HUDEP-2 (cell line): ENCODE measurements at regions not wholly inside any gene's neighbourhood (a gene's known extent, or its start where the extent isn't known, plus 50 kb on each side); places are given as distances from the start of the nearest gene placed in this dataset.
"Not testable (repeated sequence)": the region's sequence is repeated elsewhere in the genome, so short reads cannot be mapped to it uniquely, and the experiment has no call there.

Source experiments
- DNase-seq, 76 experiments: peaks; one replicate each; lab custom pipeline; 2025; ENCODE audit not compliant: unreplicated experiment in 76 of 76; lab: John Stamatoyannopoulos, UW

GRCh38 chr13:54660277-54660676 is 1631.7 kb downstream of the OLFM4 start:
- DNase-seq: no peak

- DNase-seq: no peak
These were observed 1648.0 kb downstream of the OLFM4 start for GRCh38 chr13:54676526-54677113.

- no peak for DNase-seq
These were observed 1653.6 kb downstream of the OLFM4 start for GRCh38 chr13:54682184-54682583.

- DNase-seq: no peak
These were observed 1658.6 kb downstream of the OLFM4 start for GRCh38 chr13:54687173-54687572.

- no peak for DNase-seq
These were observed 1671.2 kb downstream of the OLFM4 start for GRCh38 chr13:54699831-54700230.

- no peak for DNase-seq
These were observed 1677.1 kb downstream of the OLFM4 start for GRCh38 chr13:54705738-54706137.

GRCh38 chr13:54706336-54706735 is 1677.7 kb downstream of the OLFM4 start:
- no peak for DNase-seq

- DNase-seq: no peak
These were observed 1680.9 kb downstream of the OLFM4 start for GRCh38 chr13:54709546-54709945.

- DNase-seq: no peak
These were observed 1705.0 kb downstream of the OLFM4 start for GRCh38 chr13:54733639-54734038.

GRCh38 chr13:54737211-54737610 is 1708.6 kb downstream of the OLFM4 start:
- not testable (repeated sequence) for DNase-seq

- DNase-seq: no peak
These were observed 1714.4 kb downstream of the OLFM4 start for GRCh38 chr13:54742984-54743383.

- DNase-seq: no peak
These were observed 1716.1 kb downstream of the OLFM4 start for GRCh38 chr13:54744747-54745146.

- no peak for DNase-seq
These were observed 1721.9 kb downstream of the OLFM4 start for GRCh38 chr13:54750521-54750920.

GRCh38 chr13:54758795-54759194 is 1730.2 kb downstream of the OLFM4 start:
- no peak for DNase-seq

GRCh38 chr13:54768214-54768613 is 1739.6 kb downstream of the OLFM4 start:
- no peak for DNase-seq

- DNase-seq: no peak
These were observed 1747.0 kb downstream of the OLFM4 start for GRCh38 chr13:54775501-54776191.

GRCh38 chr13:54787754-54788153 is 1759.1 kb downstream of the OLFM4 start:
- no peak for DNase-seq

GRCh38 chr13:54799621-54800226 is 1771.1 kb downstream of the OLFM4 start:
- DNase-seq: no peak

- DNase-seq: no peak
These were observed 1773.6 kb downstream of the OLFM4 start for GRCh38 chr13:54802226-54802625.

GRCh38 chr13:54805743-54806142 is 1777.1 kb downstream of the OLFM4 start:
- no peak for DNase-seq

- not testable (repeated sequence) for DNase-seq
These were observed 1793.4 kb downstream of the OLFM4 start for GRCh38 chr13:54821938-54822470.
